IPS-11a (cell line): ENCODE measurements at regions not wholly inside any gene's neighbourhood (a gene's known extent, or its start where the extent isn't known, plus 50 kb on each side); places are given as distances from the start of the nearest gene placed in this dataset.

Experiments
- H3K4me3 ChIP-seq: one replicate; pipeline ENCODE4 v1.5.1; 2013; ENCODE audit warnings: low read depth, low read length, control low read depth

DNA sequence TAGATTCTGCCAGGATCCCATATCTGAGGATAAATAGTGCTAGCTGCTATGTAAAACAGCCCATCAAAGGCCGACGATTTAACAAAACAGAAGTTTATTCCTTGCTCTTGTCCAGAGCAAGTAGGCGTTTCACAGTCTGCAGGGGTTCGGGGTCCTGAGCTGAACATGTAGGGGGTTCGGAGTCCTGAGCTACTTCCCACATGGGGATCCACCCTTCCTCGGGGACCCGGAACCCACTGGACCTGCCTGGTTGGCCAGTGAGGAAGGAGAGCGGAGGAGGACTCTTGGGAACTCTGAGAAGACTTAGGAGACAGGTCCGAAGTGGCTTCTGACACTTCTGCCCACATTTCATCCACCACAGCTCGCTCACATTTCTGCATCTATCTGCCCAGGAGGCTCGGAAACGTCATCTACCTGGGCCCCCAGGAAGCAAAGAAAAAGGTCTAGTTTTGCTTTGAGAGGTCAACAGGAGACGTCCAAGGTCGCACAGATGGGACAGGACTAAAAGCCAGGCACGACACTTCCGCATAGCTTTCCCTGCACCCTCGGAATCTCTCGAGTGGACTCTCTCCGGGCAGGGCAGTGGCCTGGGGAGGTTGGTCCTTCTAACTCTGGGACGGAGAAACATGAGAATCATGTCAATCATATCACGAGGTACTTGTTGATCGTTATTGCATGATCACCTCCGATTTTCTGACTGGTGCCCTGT, 86.4 kb downstream of the MICALL2 start:
- H3K4me3 ChIP-seq: no peak overlapping the region

DNA sequence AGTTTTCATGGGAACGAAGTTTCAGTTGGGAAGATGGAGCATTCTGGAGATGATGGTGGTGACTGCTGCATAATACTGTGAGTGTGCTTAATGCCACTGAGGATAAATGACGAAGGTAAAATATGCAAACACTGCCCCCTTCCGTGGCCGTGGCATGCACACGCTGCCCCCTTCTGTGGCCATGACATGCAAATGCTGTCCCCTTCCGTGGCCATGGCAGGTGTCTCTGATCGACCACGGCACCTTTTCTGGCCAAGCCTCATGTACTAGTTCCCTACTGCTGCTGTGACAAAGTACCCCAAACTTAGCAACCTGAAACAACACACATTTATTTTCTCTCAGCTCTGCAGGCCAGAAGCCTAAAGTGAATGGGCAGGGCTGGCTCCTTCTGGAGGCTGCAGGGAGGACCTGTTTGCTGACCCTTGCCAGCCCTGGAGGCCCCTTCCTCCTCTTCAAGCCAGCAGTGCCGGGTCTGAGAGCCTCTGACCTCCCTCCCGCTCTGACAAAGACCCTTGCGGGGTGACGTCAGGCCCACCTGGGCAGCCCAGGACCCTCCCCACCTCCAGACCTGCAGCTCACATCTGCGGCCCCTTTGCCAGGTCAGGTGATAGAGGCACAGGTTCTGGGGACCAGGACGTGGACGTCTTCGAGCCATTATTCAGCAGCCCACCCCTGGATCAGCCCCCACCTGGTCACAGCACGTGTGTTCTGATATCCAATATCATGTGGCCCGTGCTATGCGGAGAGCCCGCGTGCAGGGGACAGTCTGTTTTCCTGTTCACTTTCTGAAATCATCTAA, 82.0 kb downstream of the MICALL2 start:
- H3K4me3 ChIP-seq: no peak overlapping the region

GRCh38 chr7:1378610-1379601, 80.4 kb downstream of the MICALL2 start:
- no peak overlapping the region for H3K4me3 ChIP-seq

DNA sequence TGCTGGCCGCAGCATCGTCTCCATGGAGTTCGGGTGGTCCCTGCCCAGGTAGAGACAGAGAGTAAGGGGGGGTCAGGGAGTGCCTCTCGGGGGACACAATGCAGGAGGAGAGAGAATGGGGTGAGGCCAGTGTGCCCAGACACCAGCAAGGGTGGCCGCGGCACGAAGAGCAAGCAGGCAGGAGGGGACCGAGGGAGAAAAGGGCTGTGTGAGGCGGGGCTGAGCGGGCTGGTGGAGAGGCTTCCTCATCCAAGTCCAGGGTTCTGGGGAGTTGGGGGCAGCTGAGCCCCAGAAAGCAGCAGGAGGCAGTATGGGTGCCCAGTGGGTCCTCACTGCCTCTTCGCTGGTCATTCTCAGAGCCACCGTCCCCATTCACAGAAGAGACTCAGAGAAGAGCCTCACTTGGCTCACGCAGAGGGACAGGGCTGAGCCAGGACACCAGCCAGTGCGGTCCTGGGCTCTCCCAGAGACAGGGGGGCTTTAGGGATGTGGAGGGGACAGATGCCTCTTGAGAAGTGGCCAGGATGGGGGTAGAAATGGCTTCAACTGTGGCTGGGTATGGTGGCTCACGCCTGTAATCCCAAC, 78.9 kb downstream of the MICALL2 start:
- no peak overlapping the region for H3K4me3 ChIP-seq

DNA sequence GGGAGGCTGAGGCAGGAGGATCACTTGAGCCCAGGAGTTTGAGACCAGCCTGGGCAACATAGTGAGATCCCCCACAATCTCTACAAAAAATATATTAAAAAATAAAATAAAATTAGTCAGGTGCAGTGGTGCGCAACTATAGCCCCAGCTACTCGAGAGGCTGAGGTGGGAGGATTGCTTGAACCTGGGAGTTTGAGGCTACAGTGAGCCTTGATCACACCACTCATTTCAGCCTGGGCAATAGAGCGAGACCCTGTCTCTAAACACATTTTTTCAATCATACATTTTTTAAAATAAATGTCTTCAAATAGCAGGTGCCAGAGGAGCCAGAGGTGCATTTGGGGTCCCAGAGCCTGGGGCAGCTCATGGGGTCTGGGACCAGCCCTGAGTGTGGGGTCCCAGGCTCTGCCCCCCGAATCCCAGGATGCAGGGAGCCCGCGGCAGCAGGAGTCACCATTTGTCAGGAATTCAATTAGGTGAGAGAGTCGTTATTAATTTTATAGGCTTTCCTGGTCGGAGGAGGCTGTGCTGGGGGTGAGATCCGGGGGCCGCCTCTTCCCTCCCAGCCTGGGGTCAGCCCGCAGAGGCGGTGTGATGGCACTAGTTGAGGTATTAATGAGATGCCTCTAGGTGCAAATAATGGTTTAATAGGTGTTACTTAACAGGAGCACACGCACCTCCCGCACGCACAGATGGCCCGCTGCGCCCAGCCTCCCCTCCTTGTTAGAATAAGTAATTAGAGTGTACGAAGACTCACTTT, 78.3 kb downstream of the MICALL2 start:
- no peak overlapping the region for H3K4me3 ChIP-seq

DNA sequence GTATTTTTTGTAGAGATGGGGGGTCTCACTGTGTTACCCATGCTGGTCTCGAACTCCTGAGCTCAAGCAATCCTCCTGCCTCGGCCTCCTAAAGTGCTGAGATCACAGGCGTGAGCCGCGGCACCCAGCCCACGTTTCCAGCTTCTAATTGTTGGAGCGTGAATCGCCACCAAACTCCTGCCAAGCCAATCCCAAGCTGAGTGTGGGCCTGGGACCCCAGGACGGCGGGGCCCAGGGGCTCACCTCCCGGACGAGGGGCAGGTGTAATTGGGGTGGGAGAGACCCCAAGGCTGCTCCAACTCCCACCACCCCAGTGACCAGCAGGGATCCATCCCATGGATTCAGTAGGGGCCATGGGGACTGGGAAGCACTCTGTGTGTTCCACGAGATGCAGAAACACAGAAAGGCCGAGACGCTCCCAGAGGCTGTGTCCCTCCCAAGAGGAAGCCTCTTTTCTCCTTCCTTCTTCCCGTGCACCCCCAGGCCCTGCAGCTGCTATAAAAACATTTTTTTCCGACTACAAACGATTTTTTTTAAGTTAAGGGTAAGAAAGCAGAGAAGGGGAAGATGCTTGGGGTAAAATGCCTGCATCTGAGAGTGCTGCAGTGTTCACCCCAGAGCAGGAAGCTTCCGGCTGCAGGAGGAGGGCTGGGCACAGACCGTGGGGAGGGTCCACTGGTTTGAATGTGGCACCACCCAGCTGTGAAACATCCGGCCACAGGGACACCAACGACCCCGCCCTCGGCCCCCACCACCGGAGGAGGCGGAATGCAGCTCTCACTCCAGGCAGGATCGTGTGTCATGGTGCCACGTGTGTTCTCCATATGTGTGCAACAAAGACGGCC, 76.5 kb downstream of the MICALL2 start:
- H3K4me3 ChIP-seq: no peak overlapping the region

DNA sequence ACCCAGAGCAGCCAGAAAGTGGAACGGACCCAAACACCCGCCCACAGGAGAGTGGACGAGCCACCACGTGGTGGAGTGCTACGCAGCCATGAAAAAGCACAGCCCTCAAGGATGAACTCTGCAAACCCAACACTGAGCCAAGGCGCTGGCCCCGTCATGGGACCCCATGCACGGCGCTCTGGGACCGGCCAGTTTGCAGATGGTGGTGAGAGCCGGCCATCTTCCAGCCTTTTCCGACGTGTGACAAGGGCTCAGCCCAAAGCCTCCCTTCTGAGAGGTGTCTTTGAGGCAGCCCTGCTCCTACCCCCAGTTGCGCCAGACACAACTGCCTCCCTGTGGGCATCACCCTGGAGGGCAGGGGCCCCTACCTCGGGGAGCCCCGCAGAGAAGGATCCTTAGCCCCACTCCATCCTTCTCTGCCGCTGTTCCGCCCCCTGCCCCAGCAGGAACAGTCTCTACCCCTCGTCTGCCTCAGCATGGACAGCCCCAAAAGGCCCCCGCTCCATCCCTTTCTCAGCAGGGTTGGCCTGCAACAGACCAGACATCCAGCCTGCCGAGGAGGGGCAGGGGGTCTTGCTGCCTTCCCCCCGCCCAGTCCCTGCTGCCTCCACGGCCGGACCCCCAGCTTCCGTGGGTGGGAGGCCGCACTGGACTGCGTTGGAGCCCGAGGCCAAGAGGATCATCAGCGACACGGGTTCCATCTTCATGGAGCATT, 75.7 kb downstream of the MICALL2 start:
- no peak overlapping the region for H3K4me3 ChIP-seq

- no peak overlapping the region for H3K4me3 ChIP-seq
These were observed 75.2 kb downstream of the MICALL2 start for GRCh38 chr7:1384113-1384415.
